ENCODE measurements at regions not wholly inside any gene's neighbourhood (a gene's known extent, or its start where the extent isn't known, plus 50 kb on each side); places are given as distances from the start of the nearest gene placed in this dataset.

GRCh38 chr18:6484659-6485058 lies 69.9 kb upstream of the L3MBTL4 start:
- TF ChIP-seq CTCF (IDR thresholded peaks at IDR 0.05; ENCODE audit: insufficient read depth, low read depth, low read length) (no peak), EZH2 (IDR thresholded peaks at IDR 0.05; ENCODE audit: insufficient read depth, low read length) (no peak)
